ENCODE measurements at regions not wholly inside any gene's neighbourhood (a gene's known extent, or its start where the extent isn't known, plus 50 kb on each side); places are given as distances from the start of the nearest gene placed in this dataset.

- no peaks in the 10 kb centered on the region for H3K9me2 ChIP-seq (replicated peaks; ENCODE audit: low read depth, low read length)
- no peak overlapping the region for H3K4me2 ChIP-seq (ENCODE audit: low read depth, low read length, poor library complexity, severe bottlenecking)
- H3K27me3 ChIP-seq (ENCODE audit: insufficient read depth, low read length, poor library complexity, severe bottlenecking): no peaks in the 10 kb centered on the region
- no peaks in the 10 kb centered on the region for H3F3A ChIP-seq (ENCODE audit: low read depth)
- H2AFZ ChIP-seq (ENCODE audit: low read length): no peak overlapping the region
- peaks cover 15% of the 10 kb centered on the region for H3K4me1 ChIP-seq (ENCODE audit: insufficient read depth, low read length, poor library complexity, severe bottlenecking)
- H3K36me3 ChIP-seq (ENCODE audit: insufficient read depth, low read length): no peaks in the 10 kb centered on the region
- H3K4me3 ChIP-seq (ENCODE audit: low read length, poor library complexity, severe bottlenecking): no peak overlapping the region
- H4K20me1 ChIP-seq (ENCODE audit: insufficient read depth, low read length, poor library complexity, severe bottlenecking): no peaks in the 10 kb centered on the region
- TF ChIP-seq CTCF (conservative IDR thresholded peaks at IDR 0.05; ENCODE audit: low read length) (no peak), EZH2phosphoT487 (IDR thresholded peaks at IDR 0.05; ENCODE audit: borderline replicate concordance) (no peak)
- no peaks in the 10 kb centered on the region for H3K9me3 ChIP-seq (ENCODE audit: insufficient read depth, low read depth, low read length)
- no peaks in the 10 kb centered on the region for H3K79me2 ChIP-seq (ENCODE audit: insufficient read depth, low read length)
- no peak overlapping the region for H3K9ac ChIP-seq (ENCODE audit: low read depth, low read length, poor library complexity, severe bottlenecking)
These were observed 282.8 kb upstream of the EDNRB start for GRCh38 chr13:78201411-78201810.

GRCh38 chr13:78198821-78199220 is 280.2 kb upstream of the EDNRB start:
- Histone ChIP-seq H2AFZ (ENCODE audit: low read length) (no peak overlapping the region), H3K36me3 (ENCODE audit: insufficient read depth, low read length) (no peaks in the 10 kb centered on the region), H3K27me3 (ENCODE audit: insufficient read depth, low read length, poor library complexity, severe bottlenecking) (no peaks in the 10 kb centered on the region), H3K9me3 (ENCODE audit: insufficient read depth, low read depth, low read length) (no peaks in the 10 kb centered on the region), H3K4me1 (ENCODE audit: insufficient read depth, low read length, poor library complexity, severe bottlenecking) (peaks cover 6% of the 10 kb centered on the region), H3K79me2 (ENCODE audit: insufficient read depth, low read length) (no peaks in the 10 kb centered on the region), H4K20me1 (ENCODE audit: insufficient read depth, low read length, poor library complexity, severe bottlenecking) (no peaks in the 10 kb centered on the region), H3K4me2 (ENCODE audit: low read depth, low read length, poor library complexity, severe bottlenecking) (no peak overlapping the region), H3F3A (ENCODE audit: low read depth) (no peaks in the 10 kb centered on the region), H3K9me2 (replicated peaks; ENCODE audit: low read depth, low read length) (no peaks in the 10 kb centered on the region), H3K4me3 (ENCODE audit: low read length, poor library complexity, severe bottlenecking) (no peak overlapping the region), H3K9ac (ENCODE audit: low read depth, low read length, poor library complexity, severe bottlenecking) (no peak overlapping the region)
- no peak for TF ChIP-seq CTCF (conservative IDR thresholded peaks at IDR 0.05; ENCODE audit: low read length)
- no peak for TF ChIP-seq EZH2phosphoT487 (IDR thresholded peaks at IDR 0.05; ENCODE audit: borderline replicate concordance)

- no peak overlapping the region for H3K4me2 ChIP-seq (ENCODE audit: low read depth, low read length, poor library complexity, severe bottlenecking)
- no peak overlapping the region for H3K9ac ChIP-seq (ENCODE audit: low read depth, low read length, poor library complexity, severe bottlenecking)
- H3F3A ChIP-seq (ENCODE audit: low read depth): no peaks in the 10 kb centered on the region
- H3K27me3 ChIP-seq (ENCODE audit: insufficient read depth, low read length, poor library complexity, severe bottlenecking): no peaks in the 10 kb centered on the region
- H3K9me3 ChIP-seq (ENCODE audit: insufficient read depth, low read depth, low read length): no peaks in the 10 kb centered on the region
- no peaks in the 10 kb centered on the region for H3K9me2 ChIP-seq (replicated peaks; ENCODE audit: low read depth, low read length)
- TF ChIP-seq CTCF (conservative IDR thresholded peaks at IDR 0.05; ENCODE audit: low read length) (no peak), EZH2phosphoT487 (IDR thresholded peaks at IDR 0.05; ENCODE audit: borderline replicate concordance) (no peak)
- H3K4me3 ChIP-seq (ENCODE audit: low read length, poor library complexity, severe bottlenecking): no peak overlapping the region
- H3K36me3 ChIP-seq (ENCODE audit: insufficient read depth, low read length): no peaks in the 10 kb centered on the region
- H4K20me1 ChIP-seq (ENCODE audit: insufficient read depth, low read length, poor library complexity, severe bottlenecking): no peaks in the 10 kb centered on the region
- H2AFZ ChIP-seq (ENCODE audit: low read length): no peak overlapping the region
- H3K79me2 ChIP-seq (ENCODE audit: insufficient read depth, low read length): no peaks in the 10 kb centered on the region
- peaks cover 10% of the 10 kb centered on the region for H3K4me1 ChIP-seq (ENCODE audit: insufficient read depth, low read length, poor library complexity, severe bottlenecking)
These were observed 279.8 kb upstream of the EDNRB start for GRCh38 chr13:78198419-78198818.

All from Loucy (cell line).